Adipose tissue (tissue), 3 donors: ENCODE measurements at regions not wholly inside any gene's neighbourhood (a gene's known extent, or its start where the extent isn't known, plus 50 kb on each side); places are given as distances from the start of the nearest gene placed in this dataset.

Experiments used
- H3K27ac ChIP-seq: one replicate; pipeline ENCODE4 v1.5.1; 2013; ENCODE audit warnings: low read depth, low read length
- WGBS, 3 donors: extraction: QIAGEN DNeasy Blood & Tissue Kit; methylation state at CpG; one replicate each; pipeline ENCODE4 v1.1.7; 2013; 5-methylcytosine and 5-hydroxymethylcytosine counted together
- donor health status: healthy with polysubstance abuse.
- donor health status: Bipolar disorder and iron deficiency.
- donor health status: healthy.

GRCh38 chr15:38042211-38042610 lies 107.8 kb downstream of the TMCO5A start:
- WGBS, 3 donors: 66 to 89% (median 77%) methylated on average over 1 of the region's 1 CpG

GRCh38 chr15:38042707-38043445 lies 108.4 kb downstream of the TMCO5A start:
- no peak overlapping the region for H3K27ac ChIP-seq
- WGBS, 3 donors: 53 to 56% (median 54%) methylated on average over 9 of the region's 9 CpGs

More at GRCh38 chr15:38042211-38042610, 107.8 kb downstream of the TMCO5A start:
- no peak overlapping the region for H3K27ac ChIP-seq

DNA sequence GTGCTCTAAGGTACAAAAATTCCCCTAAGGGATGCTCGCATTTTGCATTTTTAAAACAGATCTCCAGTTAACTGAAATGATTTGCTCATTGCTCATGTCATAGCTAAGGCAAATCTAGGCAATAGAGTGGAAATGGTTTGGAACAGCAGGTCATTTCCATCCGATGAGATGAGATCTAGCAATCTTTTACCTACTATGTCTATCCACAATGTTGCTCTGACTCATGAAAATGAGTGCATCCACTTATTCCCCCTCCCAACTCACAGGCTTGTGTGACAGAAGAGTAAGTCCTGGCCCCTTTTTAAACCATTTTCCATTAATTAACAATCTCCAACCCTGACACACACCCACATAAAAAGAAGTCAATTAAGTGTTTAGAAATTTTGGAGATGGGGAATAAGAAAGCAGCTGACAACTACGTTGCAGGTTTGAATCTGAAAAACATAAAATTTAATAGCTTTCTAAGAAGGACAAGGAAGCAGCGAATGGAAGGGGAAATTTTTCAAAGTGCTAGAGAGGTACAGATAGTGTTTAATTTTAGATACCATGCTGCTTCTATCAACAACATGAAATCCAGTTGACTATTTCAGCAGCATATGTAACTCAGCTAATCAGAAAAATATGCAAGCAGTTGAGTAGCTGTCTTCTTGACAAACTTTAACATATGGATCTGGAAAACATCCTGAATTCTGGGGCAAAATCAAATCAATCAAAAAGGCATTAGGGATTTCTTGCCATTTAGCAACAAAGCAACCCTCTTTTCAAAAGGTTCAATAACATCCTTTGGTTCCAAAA lies 112.0 kb downstream of the TMCO5A start:
- 81 to 89% (median 89%) methylated on average over 4 of the region's 4 CpGs for WGBS, 3 donors
- H3K27ac ChIP-seq: no peak overlapping the region

DNA sequence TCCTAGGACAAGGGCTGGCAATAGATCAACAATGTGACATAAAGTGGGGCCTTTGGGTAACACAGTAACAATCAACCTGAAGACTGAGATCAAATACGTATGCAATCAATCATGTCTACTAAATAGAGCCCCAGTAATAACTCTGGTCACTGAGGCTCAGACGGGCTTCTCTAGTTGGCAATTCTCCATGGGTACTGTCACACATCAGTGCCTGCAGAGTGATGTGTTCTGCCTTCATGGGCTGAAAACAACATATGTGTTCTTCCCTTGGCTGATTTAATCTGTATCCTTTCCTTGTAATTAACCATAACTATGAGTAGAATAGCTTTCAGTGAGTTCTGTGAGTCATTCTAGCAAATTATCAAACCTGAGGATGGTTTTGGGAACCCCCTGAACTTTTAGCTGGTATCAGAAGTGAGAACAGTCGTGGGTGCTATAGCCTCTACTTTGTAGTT lies 113.6 kb downstream of the TMCO5A start:
- 93 to 94% (median 93%) methylated on average over 3 of the region's 3 CpGs for WGBS, 3 donors
- no peak overlapping the region for H3K27ac ChIP-seq

DNA sequence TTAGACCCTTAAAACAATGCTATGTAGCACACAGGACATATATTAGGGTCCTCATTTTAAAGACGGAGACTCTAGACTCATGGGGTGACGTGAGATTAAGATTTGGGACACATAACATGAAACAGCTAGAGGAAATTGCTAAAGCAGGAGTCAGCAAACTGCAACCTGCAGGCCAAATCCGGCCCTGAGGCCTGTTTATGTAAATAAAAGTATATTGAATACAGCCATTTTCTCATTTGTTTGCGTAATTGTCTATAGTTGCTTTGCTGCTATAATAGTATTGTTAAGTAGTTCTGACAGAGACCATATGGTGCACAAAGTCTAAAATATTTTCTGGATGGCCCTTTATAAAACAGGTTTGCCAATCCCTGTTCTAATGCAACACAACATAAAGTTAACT lies 115.5 kb downstream of the TMCO5A start:
- 76 to 85% (median 81%) methylated on average over 4 of the region's 4 CpGs for WGBS, 3 donors
- H3K27ac ChIP-seq: no peak overlapping the region

- WGBS, 3 donors: 34 to 64% (median 55%) methylated on average over 4 of the region's 4 CpGs
Observed at GRCh38 chr15:38050529-38051448, 116.3 kb downstream of the TMCO5A start.

DNA sequence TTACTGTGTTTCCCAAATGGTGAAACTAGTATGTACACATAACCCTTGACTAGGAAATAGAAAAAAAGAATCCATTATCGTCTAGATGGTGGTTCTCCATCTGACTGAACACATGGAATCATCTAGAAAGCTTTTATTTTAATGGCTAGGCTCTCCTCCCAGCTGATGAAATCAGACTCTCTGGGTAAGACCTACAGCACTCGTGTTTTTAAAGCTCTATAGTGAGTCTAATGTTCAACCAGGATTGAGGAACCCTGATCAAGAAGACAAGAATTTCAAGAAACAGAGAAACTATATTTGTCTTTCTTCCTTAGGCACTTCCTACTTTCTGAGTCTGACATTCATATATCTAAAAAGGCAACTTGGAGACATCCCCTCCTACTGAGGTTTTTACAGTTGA lies 118.8 kb downstream of the TMCO5A start:
- WGBS, 3 donors: 72 to 82% (median 77%) methylated on average over 2 of the region's 2 CpGs
- no peak overlapping the region for H3K27ac ChIP-seq

More at GRCh38 chr15:38050529-38051448, 116.3 kb downstream of the TMCO5A start:
- no peak overlapping the region for H3K27ac ChIP-seq

DNA sequence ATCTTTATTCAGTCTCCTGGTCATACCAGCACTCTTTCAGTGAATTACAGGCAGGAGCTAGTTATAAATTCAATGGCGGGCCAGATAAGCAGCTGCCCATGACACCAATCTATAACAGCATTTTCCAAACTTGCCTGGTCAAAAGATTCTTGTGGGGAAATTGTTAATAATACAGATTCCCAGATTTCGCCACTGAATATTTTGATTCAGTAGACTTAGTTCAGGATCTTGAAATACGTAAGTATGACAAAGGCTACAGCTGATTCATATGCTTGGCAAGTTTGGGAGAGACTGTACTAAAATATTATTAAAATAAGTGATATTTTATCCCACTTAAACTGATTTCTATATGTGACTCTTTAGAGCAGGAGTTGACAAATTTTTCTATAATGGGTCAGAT lies 119.3 kb downstream of the TMCO5A start:
- WGBS, 3 donors: 86 to 95% (median 86%) methylated on average over 3 of the region's 3 CpGs
- no peak overlapping the region for H3K27ac ChIP-seq

- H3K27ac ChIP-seq: no peak overlapping the region
Observed at GRCh38 chr15:38054488-38054887, 120.0 kb downstream of the TMCO5A start.

DNA sequence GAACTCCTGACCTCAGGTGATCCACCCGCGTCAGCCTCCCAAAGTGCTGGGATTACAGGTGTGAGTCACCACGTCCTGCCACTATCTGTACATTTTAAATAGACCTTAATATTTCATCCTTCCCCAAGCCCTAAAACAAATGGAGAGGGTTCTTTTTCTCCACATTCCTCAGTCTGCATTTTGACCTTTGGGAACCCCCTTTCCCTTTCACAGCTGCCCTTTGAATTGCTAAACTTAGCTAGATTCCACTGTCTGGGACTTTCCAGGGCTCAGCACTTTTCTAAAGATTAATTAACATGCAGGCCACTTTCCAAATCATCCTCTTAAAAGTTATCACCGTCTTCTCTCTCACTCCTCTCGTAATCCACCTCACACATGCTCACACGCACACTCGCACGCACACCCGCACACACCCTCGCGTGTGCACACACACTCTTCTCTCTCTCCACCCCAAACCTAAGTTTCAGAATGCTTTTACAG lies 124.2 kb downstream of the TMCO5A start:
- no peak overlapping the region for H3K27ac ChIP-seq
- WGBS, 3 donors: 73 to 79% (median 74%) methylated on average over 11 of the region's 11 CpGs

DNA sequence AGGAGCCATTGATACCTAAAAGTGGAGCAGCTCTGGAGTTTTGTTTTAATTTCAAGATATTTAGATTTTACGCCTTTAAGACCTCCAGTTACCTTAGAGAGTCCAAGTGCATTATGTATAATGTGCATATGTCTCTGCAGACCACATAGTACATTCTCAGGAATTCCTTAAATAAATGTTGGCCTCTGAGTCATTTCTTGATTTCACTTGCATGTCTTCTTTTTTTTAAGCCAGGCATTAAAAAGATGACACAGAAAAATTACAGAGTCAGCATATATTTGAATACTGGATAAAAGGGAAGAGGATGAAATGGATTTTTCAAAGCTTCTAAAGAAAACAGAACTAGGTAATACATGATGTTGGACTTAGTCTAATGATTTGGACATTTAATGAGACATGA lies 125.2 kb downstream of the TMCO5A start:
- H3K27ac ChIP-seq: no peak overlapping the region
- WGBS, 3 donors: 95 to 98% (median 95%) methylated on average over 1 of the region's 1 CpG

DNA sequence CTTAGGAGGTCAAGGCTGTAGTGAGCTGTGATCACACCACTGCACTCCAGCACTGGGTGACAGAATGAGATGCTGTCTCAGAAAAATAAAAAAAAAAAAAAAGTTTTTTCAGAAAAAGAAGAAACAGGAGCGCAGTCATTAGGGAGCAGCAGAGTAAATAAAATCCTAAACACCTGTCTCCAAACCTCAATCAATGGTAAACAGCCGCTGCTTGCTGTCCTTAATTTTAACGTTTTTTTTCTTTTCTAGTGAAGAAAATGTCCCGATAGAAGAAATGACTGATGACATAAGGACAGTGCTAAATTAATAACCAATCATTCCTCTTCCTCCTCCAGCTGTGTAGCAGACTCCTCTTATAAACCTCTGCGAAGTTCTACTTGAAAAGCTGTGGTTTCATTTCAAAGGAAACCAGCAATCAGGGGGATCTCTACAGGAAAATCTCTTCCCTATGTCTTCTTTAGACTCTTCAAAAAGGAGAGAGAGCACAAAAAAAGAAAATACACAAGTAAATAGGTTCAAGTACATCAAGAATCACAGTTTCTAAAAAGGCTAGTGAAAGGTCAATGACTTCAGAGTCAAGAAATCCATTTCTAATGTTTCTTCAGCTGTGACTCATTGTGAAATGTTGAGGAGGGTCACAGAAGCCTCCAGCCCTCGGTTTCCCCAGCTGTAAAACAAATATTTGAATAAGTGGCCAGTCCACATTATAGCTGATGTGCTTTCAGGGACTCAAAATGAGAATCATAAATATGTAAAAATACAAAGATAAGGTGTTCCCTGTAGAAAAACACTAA lies 127.6 kb downstream of the TMCO5A start:
- WGBS, 3 donors: 50 to 71% (median 70%) methylated on average over 6 of the region's 6 CpGs
- H3K27ac ChIP-seq: no peak overlapping the region

DNA sequence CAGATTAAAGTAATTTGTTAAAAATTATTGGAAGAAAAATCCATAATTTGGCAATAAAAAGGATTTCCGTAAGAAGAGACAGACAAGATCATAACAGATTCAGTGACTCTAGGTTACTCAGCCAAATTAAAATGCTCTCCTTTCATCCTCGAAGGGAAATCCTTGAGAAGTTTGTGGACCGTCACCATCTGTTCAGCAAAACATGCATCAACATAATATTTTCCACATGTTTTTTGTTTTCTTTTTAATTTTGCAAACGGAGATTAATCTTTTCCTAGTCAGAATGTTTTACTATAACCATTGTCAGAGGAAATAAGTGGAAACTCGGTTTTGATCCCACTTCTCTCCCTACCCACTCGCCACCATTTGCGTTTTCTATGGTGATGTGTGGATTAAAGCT lies 128.3 kb downstream of the TMCO5A start:
- no peak overlapping the region for H3K27ac ChIP-seq
- 66 to 70% (median 67%) methylated on average over 7 of the region's 7 CpGs for WGBS, 3 donors

GRCh38 chr15:38065721-38066345 lies 131.4 kb downstream of the TMCO5A start:
- WGBS, 3 donors: 68 to 72% (median 69%) methylated on average over 5 of the region's 5 CpGs
- no peak overlapping the region for H3K27ac ChIP-seq

- WGBS, 3 donors: 41 to 89% (median 85%) methylated on average over 3 of the region's 3 CpGs
- no peak overlapping the region for H3K27ac ChIP-seq
Observed at GRCh38 chr15:38066612-38067011, 132.2 kb downstream of the TMCO5A start.

- H3K27ac ChIP-seq: no peak overlapping the region
- 26 to 45% (median 31%) methylated on average over 7 of the region's 7 CpGs for WGBS, 3 donors
Observed at GRCh38 chr15:38068626-38069391, 134.4 kb downstream of the TMCO5A start.
